Fibroblast of pulmonary artery (primary cell): ENCODE measurements at regions not wholly inside any gene's neighbourhood (a gene's known extent, or its start where the extent isn't known, plus 50 kb on each side); places are given as distances from the start of the nearest gene placed in this dataset.

Source experiments
- DNase-seq: peaks from one replicate; pipeline ENCODE4 v3.0.0-alpha.2; 2010; ENCODE audit warnings: low read depth
- H3K4me3 ChIP-seq: replicated peaks from 2 replicates; pipeline ENCODE4 v1.5.1; 2011; ENCODE audit warnings: low read depth, mild to moderate bottlenecking, control low read depth, low read length, moderate library complexity
- TF ChIP-seq, protein P1 (sequence below): IDR thresholded peaks from 2 replicates; pipeline ENCODE4 v1.5.1; 2011; ENCODE audit warnings: mild to moderate bottlenecking, control low read depth, low read length, inconsistent platforms; ENCODE audit errors: missing control alignments

DNA sequence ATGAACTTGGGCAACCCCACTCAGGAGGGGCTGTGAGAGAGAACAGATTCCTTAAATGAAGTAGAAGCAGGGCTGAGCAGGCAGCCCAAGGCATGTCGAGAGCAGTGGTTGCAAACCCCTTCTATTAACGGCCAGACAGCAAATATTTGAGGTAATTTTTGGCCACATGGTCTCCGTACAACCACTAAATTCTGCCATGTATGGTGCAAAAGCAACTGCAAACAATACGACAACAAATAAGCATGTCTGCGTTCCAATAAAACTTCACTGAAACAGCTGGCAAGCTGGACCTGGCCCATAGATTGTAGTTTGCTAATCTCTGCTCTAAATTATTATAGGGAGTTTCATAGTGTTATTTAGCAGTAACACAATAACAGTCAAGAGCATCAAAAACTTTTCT, 217.0 kb upstream of the ZNF521 start:
- DNase-seq: no peak
- TF ChIP-seq, protein P1, sequence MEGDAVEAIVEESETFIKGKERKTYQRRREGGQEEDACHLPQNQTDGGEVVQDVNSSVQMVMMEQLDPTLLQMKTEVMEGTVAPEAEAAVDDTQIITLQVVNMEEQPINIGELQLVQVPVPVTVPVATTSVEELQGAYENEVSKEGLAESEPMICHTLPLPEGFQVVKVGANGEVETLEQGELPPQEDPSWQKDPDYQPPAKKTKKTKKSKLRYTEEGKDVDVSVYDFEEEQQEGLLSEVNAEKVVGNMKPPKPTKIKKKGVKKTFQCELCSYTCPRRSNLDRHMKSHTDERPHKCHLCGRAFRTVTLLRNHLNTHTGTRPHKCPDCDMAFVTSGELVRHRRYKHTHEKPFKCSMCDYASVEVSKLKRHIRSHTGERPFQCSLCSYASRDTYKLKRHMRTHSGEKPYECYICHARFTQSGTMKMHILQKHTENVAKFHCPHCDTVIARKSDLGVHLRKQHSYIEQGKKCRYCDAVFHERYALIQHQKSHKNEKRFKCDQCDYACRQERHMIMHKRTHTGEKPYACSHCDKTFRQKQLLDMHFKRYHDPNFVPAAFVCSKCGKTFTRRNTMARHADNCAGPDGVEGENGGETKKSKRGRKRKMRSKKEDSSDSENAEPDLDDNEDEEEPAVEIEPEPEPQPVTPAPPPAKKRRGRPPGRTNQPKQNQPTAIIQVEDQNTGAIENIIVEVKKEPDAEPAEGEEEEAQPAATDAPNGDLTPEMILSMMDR: no peak

DNA sequence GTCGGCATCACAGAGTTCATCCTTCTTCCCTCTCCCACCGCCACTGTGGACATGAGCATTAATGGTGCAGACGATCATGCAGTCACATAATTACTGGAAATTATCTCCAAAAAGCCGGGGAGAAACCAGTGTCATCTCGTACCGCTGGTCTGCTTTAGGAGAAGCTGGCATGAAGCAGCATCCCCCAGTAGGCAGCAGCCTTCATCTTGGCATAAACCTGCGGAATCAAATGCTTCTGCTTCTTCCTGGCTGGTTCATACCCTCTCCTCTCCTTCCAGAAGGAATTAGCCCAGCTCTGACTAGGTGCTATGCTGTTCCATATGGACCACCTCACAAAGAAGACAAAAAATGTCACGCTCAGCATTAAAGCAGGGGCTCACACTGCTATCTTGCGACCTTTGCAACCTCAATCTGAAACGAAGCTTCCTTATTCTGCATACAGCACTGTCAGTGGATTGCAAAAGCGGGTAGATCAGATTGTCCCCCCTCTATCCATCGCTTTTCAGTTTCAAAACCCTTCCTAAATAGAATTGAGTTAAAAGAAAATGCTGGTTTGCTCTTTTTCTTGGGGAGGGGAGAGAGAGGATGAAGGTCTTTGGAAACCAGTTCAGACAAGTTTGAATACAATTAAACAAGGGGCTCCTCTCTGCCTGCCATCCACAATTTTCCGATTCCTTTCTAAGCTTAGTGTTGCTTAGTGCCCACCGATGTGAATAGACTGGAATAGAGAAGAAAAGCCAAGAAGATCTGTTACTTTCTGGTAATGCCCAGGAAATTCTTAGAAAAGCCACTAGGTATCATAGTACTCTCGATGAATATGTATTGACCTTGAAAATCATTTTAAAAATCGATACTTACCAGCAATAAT, 212.1 kb upstream of the ZNF521 start:
- DNase-seq: no peak
- TF ChIP-seq, protein P1: no peak
- no peak overlapping the region for H3K4me3 ChIP-seq

More for the DNA sequence above, 217.0 kb upstream of the ZNF521 start:
- no peak overlapping the region for H3K4me3 ChIP-seq

DNA sequence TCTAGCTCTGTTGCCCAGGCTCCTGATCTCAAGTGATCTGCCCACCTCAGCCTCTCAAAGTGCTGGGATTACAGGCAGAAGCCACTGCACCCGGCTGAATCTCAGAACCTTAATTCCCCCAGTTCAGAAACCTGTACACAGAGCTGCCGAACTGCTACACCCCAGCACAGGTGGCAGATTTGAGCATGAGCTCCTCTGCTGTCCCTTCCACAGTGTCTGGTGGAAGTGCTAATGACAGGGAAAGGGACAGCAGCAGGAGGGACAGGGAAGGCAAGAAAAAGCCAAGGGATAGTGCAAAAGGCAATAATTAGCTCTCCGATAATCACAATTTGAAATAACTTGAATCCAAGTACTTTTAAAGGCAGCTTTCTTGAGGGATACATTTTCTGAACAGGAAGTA, 211.4 kb upstream of the ZNF521 start:
- TF ChIP-seq, protein P1: no peak
- DNase-seq: no peak
- no peak overlapping the region for H3K4me3 ChIP-seq

DNA sequence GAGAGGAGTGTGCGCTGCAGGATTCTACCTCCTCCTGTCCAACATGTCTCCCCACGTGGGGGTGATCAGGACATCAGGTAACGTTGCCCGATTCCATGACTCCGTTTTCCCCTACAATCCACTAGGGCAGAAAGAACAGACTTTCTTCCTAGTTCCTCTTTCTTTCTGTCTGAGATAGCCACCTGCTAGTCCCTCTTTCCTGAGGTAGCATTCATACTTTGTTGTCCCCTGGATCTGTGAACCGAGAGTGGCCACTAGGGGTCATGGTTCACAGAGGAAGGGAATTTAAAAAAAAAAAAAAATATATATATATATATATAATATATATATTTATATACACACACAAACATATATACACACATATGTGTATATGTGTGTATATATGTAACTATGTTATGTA, 210.0 kb upstream of the ZNF521 start:
- H3K4me3 ChIP-seq: no peak overlapping the region
- TF ChIP-seq, protein P1: peak; percentile 25
- DNase-seq: peak; percentile 26

DNA sequence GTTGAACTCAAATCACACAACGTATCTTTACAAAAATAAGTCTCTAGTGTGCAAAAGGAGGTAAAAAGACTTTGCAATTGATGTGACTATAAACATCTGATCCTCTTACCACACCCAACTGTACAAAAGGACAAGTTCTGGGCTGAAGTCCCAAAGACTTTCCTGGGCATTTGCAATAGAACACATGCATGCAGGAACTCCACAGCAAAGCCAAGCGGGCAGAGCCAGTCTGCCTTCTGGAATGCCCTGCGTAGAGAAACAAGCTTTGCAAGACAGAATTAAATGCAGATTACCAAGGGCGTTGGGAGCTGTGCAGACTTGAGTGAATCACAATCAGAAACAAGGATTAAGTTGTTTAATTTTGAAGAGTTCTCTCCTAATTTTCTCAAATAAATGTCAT, 208.4 kb upstream of the ZNF521 start:
- TF ChIP-seq, protein P1: no peak
- DNase-seq: no peak
- H3K4me3 ChIP-seq: no peak overlapping the region

DNA sequence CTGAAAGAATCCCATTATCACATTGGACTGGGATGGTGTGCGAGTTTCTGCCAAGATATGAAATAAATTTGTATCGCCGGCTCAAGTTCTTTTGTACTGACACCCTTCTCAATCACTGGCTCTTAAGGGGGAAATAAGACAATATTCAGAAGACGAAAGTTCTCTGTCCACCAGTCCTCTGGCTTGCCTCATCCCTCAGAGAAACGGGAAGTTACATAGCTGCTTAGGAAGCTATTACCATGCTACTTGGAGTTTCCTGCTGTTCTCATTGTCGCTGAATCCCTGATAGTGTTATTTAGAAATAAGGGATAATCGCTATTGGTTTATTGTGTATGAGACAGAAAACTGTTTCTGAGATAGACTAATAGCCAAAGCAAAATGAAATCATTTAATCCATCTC, 205.0 kb upstream of the ZNF521 start:
- peak; percentile 1 for DNase-seq
- no peak overlapping the region for H3K4me3 ChIP-seq
- TF ChIP-seq, protein P1: no peak
